OCI-LY7 (cell line): ENCODE measurements at regions not wholly inside any gene's neighbourhood (a gene's known extent, or its start where the extent isn't known, plus 50 kb on each side); places are given as distances from the start of the nearest gene placed in this dataset.

Source experiments
- BruUV-seq: library from RNA; stranded (reverse); fragments of 400-500 nt; replicated peaks from 2 replicates; lab custom pipeline; 2021; lab: Mats Ljungman, UMichigan
- CTCF ChIA-PET: fragments of 300-600 bp; sonication (Branson Sonifier 250); formaldehyde crosslinking; loops from one replicate; lab custom pipeline; 2022; ENCODE audit warnings: antibody characterized with exemption; ENCODE audit not compliant: unreplicated experiment; lab: Charles Lee
- POLR2A ChIA-PET: fragments of 300-600 bp; sonication (Branson Sonifier 250); formaldehyde crosslinking; loops from one replicate; lab custom pipeline; 2022; ENCODE audit warnings: antibody characterized with exemption; lab: Charles Lee
- DNase-seq: peaks from one replicate; pipeline ENCODE4 v3.0.0-alpha.2; 2015; ENCODE audit warnings: low spot score
- H2AFZ ChIP-seq: fragments of 200-600 bp; sonication (generic), shearing (Covaris generic); 2 replicates; pipeline ENCODE4 v1.6.1; 2014; ENCODE audit warnings: mild to moderate bottlenecking, antibody characterized with exemption, low read length, moderate library complexity
- H3K27ac ChIP-seq: fragments of 200-600 bp; sonication (generic); 2 replicates; pipeline ENCODE4 v1.5.1; 2014; ENCODE audit warnings: mixed run types, low read depth, mild to moderate bottlenecking, moderate library complexity, low read length, inconsistent platforms; ENCODE audit not compliant: poor library complexity, severe bottlenecking
- H3K36me3 ChIP-seq: fragments of 200-600 bp; sonication (generic); 2 replicates; pipeline ENCODE4 v1.6.1; 2014; ENCODE audit warnings: mild to moderate bottlenecking, antibody characterized with exemption, low read length, moderate library complexity, mixed read lengths; ENCODE audit not compliant: insufficient read depth
- H3K4me1 ChIP-seq: fragments of 200-600 bp; sonication (generic); 2 replicates; pipeline ENCODE4 v1.5.1; 2014; ENCODE audit warnings: mild to moderate bottlenecking, low read length; ENCODE audit not compliant: insufficient read depth, poor library complexity, severe bottlenecking
- H3K4me2 ChIP-seq: fragments of 200-600 bp; sonication (generic); 2 replicates; pipeline ENCODE4 v1.6.1; 2014; ENCODE audit warnings: mild to moderate bottlenecking, low read length
- H3K4me3 ChIP-seq: fragments of 200-600 bp; sonication (generic); 2 replicates; pipeline ENCODE4 v1.5.1; 2014; ENCODE audit warnings: mild to moderate bottlenecking, low read depth, low read length; ENCODE audit not compliant: poor library complexity, severe bottlenecking
- H3K79me2 ChIP-seq: fragments of 200-600 bp; sonication (generic); 2 replicates; pipeline ENCODE4 v1.6.1; 2016; ENCODE audit warnings: low read depth, mild to moderate bottlenecking, low read length, moderate library complexity, mixed read lengths; ENCODE audit not compliant: insufficient read depth
- H3K9me2 ChIP-seq: fragments of 200-600 bp; sonication (generic); 2 replicates; pipeline ENCODE4 v1.6.1; 2016; ENCODE audit warnings: mild to moderate bottlenecking, low read length, mixed read lengths; ENCODE audit not compliant: insufficient read depth
- H3K9me3 ChIP-seq: fragments of 200-600 bp; sonication (generic); 2 replicates; pipeline ENCODE4 v1.6.1; 2014; ENCODE audit warnings: mild to moderate bottlenecking, mixed run types, low read length, mixed read lengths
- H4K20me1 ChIP-seq: fragments of 200-600 bp; sonication (generic); 2 replicates; pipeline ENCODE4 v1.6.1; 2014; ENCODE audit warnings: mild to moderate bottlenecking, antibody characterized with exemption, low read length, moderate library complexity, mixed read lengths; ENCODE audit not compliant: insufficient read depth
- EZH2phosphoT487 ChIP-seq: fragments of 200-600 bp; sonication (generic); IDR thresholded peaks from 2 replicates; pipeline ENCODE4 v1.6.1; 2018; ENCODE audit warnings: low read depth, borderline replicate concordance, mild to moderate bottlenecking, mixed run types, antibody characterized with exemption, low read length, moderate library complexity, mixed read lengths
- intact Hi-C: fragments of 100-400 bp; cut with micrococcal nuclease; formaldehyde crosslinking; loops from one replicate; pipeline ENCODE4 v1.10.0; 2022; ENCODE audit not compliant: unreplicated experiment
- TF ChIP-seq, protein P1 (sequence below): fragments of 200-600 bp; sonication (generic); conservative IDR thresholded peaks from 2 replicates; pipeline ENCODE4 v1.5.1; 2014; ENCODE audit warnings: mild to moderate bottlenecking, antibody characterized with exemption, low read length, moderate library complexity, mixed read lengths

DNA sequence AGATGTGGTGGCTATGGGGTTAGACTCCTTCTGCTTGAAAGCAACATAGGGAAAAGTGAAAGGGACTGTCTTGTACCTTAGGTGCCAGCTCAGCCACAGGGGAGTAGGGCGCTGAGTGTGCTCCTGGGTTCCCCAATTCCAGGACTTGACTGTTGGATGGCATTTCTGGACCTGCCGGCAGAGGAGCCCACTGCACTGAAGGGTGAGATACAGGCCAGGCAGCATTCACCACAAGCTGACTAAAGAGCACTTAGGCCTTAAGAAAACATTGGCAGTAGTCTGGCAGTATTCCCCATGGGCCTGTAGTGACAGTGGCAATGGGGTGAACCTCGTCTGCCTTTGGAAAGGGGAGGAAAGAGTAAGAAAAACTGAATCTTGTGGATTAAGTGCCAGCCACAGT is 67.1 kb upstream of the TMTC2 start:
- no TSS peak for BruUV-seq
- TF ChIP-seq EZH2phosphoT487 = no peak
- TF ChIP-seq, protein P1, sequence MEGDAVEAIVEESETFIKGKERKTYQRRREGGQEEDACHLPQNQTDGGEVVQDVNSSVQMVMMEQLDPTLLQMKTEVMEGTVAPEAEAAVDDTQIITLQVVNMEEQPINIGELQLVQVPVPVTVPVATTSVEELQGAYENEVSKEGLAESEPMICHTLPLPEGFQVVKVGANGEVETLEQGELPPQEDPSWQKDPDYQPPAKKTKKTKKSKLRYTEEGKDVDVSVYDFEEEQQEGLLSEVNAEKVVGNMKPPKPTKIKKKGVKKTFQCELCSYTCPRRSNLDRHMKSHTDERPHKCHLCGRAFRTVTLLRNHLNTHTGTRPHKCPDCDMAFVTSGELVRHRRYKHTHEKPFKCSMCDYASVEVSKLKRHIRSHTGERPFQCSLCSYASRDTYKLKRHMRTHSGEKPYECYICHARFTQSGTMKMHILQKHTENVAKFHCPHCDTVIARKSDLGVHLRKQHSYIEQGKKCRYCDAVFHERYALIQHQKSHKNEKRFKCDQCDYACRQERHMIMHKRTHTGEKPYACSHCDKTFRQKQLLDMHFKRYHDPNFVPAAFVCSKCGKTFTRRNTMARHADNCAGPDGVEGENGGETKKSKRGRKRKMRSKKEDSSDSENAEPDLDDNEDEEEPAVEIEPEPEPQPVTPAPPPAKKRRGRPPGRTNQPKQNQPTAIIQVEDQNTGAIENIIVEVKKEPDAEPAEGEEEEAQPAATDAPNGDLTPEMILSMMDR = no peak
- Histone ChIP-seq H3K9me3 (no peaks in the 10 kb centered on the region), H2AFZ (no peak overlapping the region), H3K79me2 (no peaks in the 10 kb centered on the region), H3K9me2 (no peaks in the 10 kb centered on the region), H3K27ac (no peak overlapping the region), H3K4me2 (no peak overlapping the region), H4K20me1 (no peaks in the 10 kb centered on the region), H3K4me3 (no peak overlapping the region), H3K4me1 (no peaks in the 10 kb centered on the region), H3K36me3 (no peaks in the 10 kb centered on the region)
- no peak for DNase-seq
- intact Hi-C loops = no loop called here
- POLR2A ChIA-PET = no interaction called here
- CTCF ChIA-PET = no interaction called here

DNA sequence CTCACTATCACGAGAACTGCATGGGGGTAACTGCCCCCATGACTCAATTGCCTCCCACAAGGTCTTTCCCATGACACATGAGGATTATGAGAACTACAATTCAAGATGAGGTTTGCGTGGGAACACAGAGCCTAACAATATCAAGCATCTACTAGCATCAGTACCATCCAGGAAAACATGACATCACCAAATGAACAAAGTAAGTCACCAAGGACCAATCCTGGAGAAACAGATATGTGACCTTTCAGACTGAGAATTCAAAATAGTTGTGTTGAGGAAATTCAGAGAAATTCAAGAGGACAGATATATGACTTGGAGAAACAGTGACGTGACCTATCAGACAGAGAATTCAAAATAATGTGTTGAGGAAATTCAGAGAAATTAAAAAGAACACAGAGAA is 65.8 kb upstream of the TMTC2 start:
- TF ChIP-seq, protein P1 = no peak
- TF ChIP-seq EZH2phosphoT487 = no peak
- Histone ChIP-seq H3K4me3 (no peak overlapping the region), H3K36me3 (no peaks in the 10 kb centered on the region), H3K4me2 (no peak overlapping the region), H3K4me1 (no peaks in the 10 kb centered on the region), H4K20me1 (no peaks in the 10 kb centered on the region), H2AFZ (no peak overlapping the region), H3K79me2 (no peaks in the 10 kb centered on the region), H3K27ac (no peak overlapping the region), H3K9me2 (no peaks in the 10 kb centered on the region), H3K9me3 (no peaks in the 10 kb centered on the region)
- intact Hi-C loops = no loop called here
- BruUV-seq = no TSS peak
- CTCF ChIA-PET = no interaction called here
- DNase-seq = no peak
- POLR2A ChIA-PET = no interaction called here

DNA sequence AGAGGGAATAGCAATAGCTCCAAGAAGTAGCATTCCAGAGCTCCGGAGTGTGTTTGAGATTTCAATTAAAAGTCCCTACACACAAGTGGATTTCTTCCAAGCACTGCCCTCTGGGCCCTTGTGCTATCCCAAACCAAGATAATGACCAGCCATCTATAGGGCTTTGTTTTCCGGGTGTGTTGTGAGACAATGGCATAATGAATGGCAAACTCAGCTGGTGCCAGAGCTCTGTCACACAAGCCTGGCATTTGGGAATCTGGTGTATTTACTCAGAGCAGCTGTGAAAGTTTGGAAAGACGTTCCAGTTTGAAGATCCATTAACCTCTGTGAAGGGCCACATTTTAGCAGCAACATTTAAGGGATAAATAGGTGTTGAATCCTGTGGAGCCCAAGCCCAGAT is 61.2 kb upstream of the TMTC2 start:
- Histone ChIP-seq H3K36me3 (no peaks in the 10 kb centered on the region), H3K4me1 (no peaks in the 10 kb centered on the region), H4K20me1 (no peaks in the 10 kb centered on the region), H2AFZ (no peak overlapping the region), H3K4me3 (no peak overlapping the region), H3K79me2 (no peaks in the 10 kb centered on the region), H3K9me2 (no peaks in the 10 kb centered on the region), H3K4me2 (no peak overlapping the region), H3K27ac (no peak overlapping the region), H3K9me3 (no peaks in the 10 kb centered on the region)
- ChIA-PET CTCF (no interaction called here), POLR2A (no interaction called here)
- intact Hi-C loops = no loop called here
- BruUV-seq = no TSS peak
- no peak for DNase-seq
- TF ChIP-seq EZH2phosphoT487 = no peak
